Liver (tissue), 8 donors: ENCODE measurements at regions not wholly inside any gene's neighbourhood (a gene's known extent, or its start where the extent isn't known, plus 50 kb on each side); places are given as distances from the start of the nearest gene placed in this dataset.

Source experiments
- DNase-seq: peaks from one replicate; pipeline ENCODE4 v3.0.0-alpha.2; 2017; ENCODE audit warnings: low spot score
- H3K27ac ChIP-seq, 2 donors: one replicate each; pipeline ENCODE4 v1.7.0; 2013; ENCODE audit warnings: inconsistent platforms in 2 of 2, low read length in 2 of 2, control low read depth in 1 of 2, low read depth in 1 of 2, mild to moderate bottlenecking in 1 of 2
- H3K27me3 ChIP-seq, 4 donors: one replicate each; pipeline versions ENCODE4 v1.6.1 to v1.7.0; 2013; ENCODE audit warnings: low read length in 3 of 4, inconsistent platforms in 1 of 4, mild to moderate bottlenecking in 1 of 4, moderate library complexity in 1 of 4; ENCODE audit not compliant: control insufficient read depth in 4 of 4, insufficient read depth in 4 of 4
- H3K36me3 ChIP-seq, 4 donors: one replicate each; pipeline versions ENCODE4 v1.6.1 to v1.7.0; 2013; ENCODE audit warnings: low read length in 3 of 4, mild to moderate bottlenecking in 3 of 4, low read depth in 1 of 4, moderate library complexity in 1 of 4; ENCODE audit not compliant: control insufficient read depth in 4 of 4, insufficient read depth in 3 of 4
- H3K4me1 ChIP-seq, 4 donors: one replicate each; pipeline versions ENCODE4 v1.6.1 to v1.7.0; 2013; ENCODE audit warnings: low read length in 3 of 4, mild to moderate bottlenecking in 3 of 4, moderate library complexity in 1 of 4; ENCODE audit not compliant: control insufficient read depth in 4 of 4, insufficient read depth in 4 of 4
- H3K4me3 ChIP-seq, 3 donors: one replicate each; pipeline versions ENCODE4 v1.6.1 to v1.7.0; 2013; ENCODE audit warnings: low read length in 3 of 3, control low read depth in 1 of 3, low read depth in 1 of 3, mild to moderate bottlenecking in 1 of 3
- H3K9ac ChIP-seq, 2 donors: one replicate each; pipeline ENCODE4 v1.7.0; 2013; ENCODE audit warnings: low read length in 2 of 2, mild to moderate bottlenecking in 2 of 2, moderate library complexity in 2 of 2, control low read depth in 1 of 2, low read depth in 1 of 2
- H3K9me3 ChIP-seq, 4 donors: one replicate each; pipeline versions ENCODE4 v1.6.1 to v1.7.0; 2013; ENCODE audit warnings: low read length in 3 of 4; ENCODE audit not compliant: control insufficient read depth in 4 of 4
- ATF3 ChIP-seq: IDR thresholded peaks from 2 replicates; pipeline ENCODE4 v1.6.1; 2016; ENCODE audit warnings: antibody characterized with exemption
- CTCF ChIP-seq: fragments of 150-350 bp; IDR thresholded peaks from 2 replicates; pipeline ENCODE4 v1.5.1; 2017; ENCODE audit warnings: improper control_type of control experiment, low read depth, low read length; ENCODE audit not compliant: missing input control
- EGR1 ChIP-seq, 2 donors: IDR thresholded peaks; 2 replicates each; pipeline ENCODE4 v1.6.1; 2016 to 2018; ENCODE audit warnings: antibody characterized with exemption in 2 of 2, low read depth in 2 of 2
- FOXA2 ChIP-seq: IDR thresholded peaks from 2 replicates; pipeline ENCODE4 v1.6.1; 2016; ENCODE audit warnings: antibody characterized with exemption
- GABPA ChIP-seq, 2 donors: IDR thresholded peaks in 1 of 2; conservative IDR thresholded peaks in 1 of 2; 2 replicates each; pipeline ENCODE4 v1.6.1; 2016; ENCODE audit warnings: antibody characterized with exemption in 2 of 2, mild to moderate bottlenecking in 1 of 2, moderate library complexity in 1 of 2
- HNF4A ChIP-seq, 2 donors: conservative IDR thresholded peaks; 2 replicates each; pipeline ENCODE4 v1.6.1; 2016; ENCODE audit warnings: antibody characterized with exemption in 2 of 2, mild to moderate bottlenecking in 2 of 2
- JUND ChIP-seq, 2 donors: IDR thresholded peaks; 2 replicates each; pipeline ENCODE4 v1.6.1; 2016; ENCODE audit warnings: antibody characterized with exemption in 2 of 2
- MAX ChIP-seq: IDR thresholded peaks from 2 replicates; pipeline ENCODE4 v1.6.1; 2016; ENCODE audit warnings: antibody characterized with exemption
- NR2F2 ChIP-seq: IDR thresholded peaks from 2 replicates; pipeline ENCODE4 v1.6.1; 2016; ENCODE audit warnings: antibody characterized with exemption
- RAD21 ChIP-seq, 2 donors: IDR thresholded peaks; 2 replicates each; pipeline ENCODE4 v1.6.1; 2016; ENCODE audit warnings: antibody characterized with exemption in 2 of 2, mild to moderate bottlenecking in 2 of 2
- REST ChIP-seq: IDR thresholded peaks from 2 replicates; pipeline ENCODE4 v1.6.1; 2016; ENCODE audit warnings: antibody characterized with exemption, mild to moderate bottlenecking
- RXRA ChIP-seq, 2 donors: IDR thresholded peaks; 2 replicates each; pipeline ENCODE4 v1.6.1; 2017 to 2018; ENCODE audit warnings: antibody characterized with exemption in 2 of 2, mild to moderate bottlenecking in 1 of 2
- SP1 ChIP-seq: IDR thresholded peaks from 2 replicates; pipeline ENCODE4 v1.6.1; 2018; ENCODE audit warnings: antibody characterized with exemption, mild to moderate bottlenecking
- TAF1 ChIP-seq: conservative IDR thresholded peaks from 2 replicates; pipeline ENCODE4 v1.6.1; 2016; ENCODE audit warnings: antibody characterized with exemption, mild to moderate bottlenecking
- ZBTB33 ChIP-seq: IDR thresholded peaks from 2 replicates; pipeline ENCODE4 v1.6.1; 2016; ENCODE audit warnings: antibody characterized with exemption
- whole genome bisulfite sequencing: extraction: QIAGEN DNeasy Blood & Tissue Kit; methylation state at CpG from one replicate; pipeline ENCODE4 v1.1.7; 2013; 5-methylcytosine and 5-hydroxymethylcytosine counted together
- donor health status: healthy.
- donor health status: healthy.
- donor health status: healthy.
- donor health status: healthy.
- donor health status: healthy.

GRCh38 chr4:174099712-174100111 is 183.8 kb downstream of the FBXO8 start (continued):
- TF ChIP-seq ATF3 = no peak
- TF ChIP-seq TAF1 = no peak

GRCh38 chr4:174096999-174097398 is 186.5 kb downstream of the FBXO8 start:
- H3K9ac ChIP-seq = no peak overlapping the region
- peaks cover 0 to 4% (median 0%) of the 10 kb centered on the region in 4 donors for H3K27me3 ChIP-seq
- H3K27ac ChIP-seq = no peak overlapping the region
- H3K4me3 ChIP-seq = no peak overlapping the region
- 66% methylated on average over 1 of the region's 1 CpG for WGBS
- peaks cover 0 to 3% (median 0%) of the 10 kb centered on the region in 4 donors for H3K9me3 ChIP-seq
- no peaks in the 10 kb centered on the region for H3K4me1 ChIP-seq
- no peaks in the 10 kb centered on the region for H3K36me3 ChIP-seq
- no peak for DNase-seq
- no peak for TF ChIP-seq CTCF
- TF ChIP-seq MAX = no peak
- TF ChIP-seq SP1 = no peak
- TF ChIP-seq EGR1 (IDR thresholded peaks at IDR 0.05; ENCODE audit: low read depth in 2 of 2) = no peak
- no peak for TF ChIP-seq HNF4A (conservative IDR thresholded peaks at IDR 0.05)
- no peak for TF ChIP-seq NR2F2
- TF ChIP-seq JUND (IDR thresholded peaks at IDR 0.05) = no peak
- no peak for TF ChIP-seq RAD21 (IDR thresholded peaks at IDR 0.05)
- TF ChIP-seq ZBTB33 = no peak
- TF ChIP-seq GABPA (IDR thresholded peaks at IDR 0.05 in 1 of 2, conservative IDR thresholded peaks at IDR 0.05 in 1 of 2) = no peak

GRCh38 chr4:174096456-174096855 is 187.0 kb downstream of the FBXO8 start:
- Histone ChIP-seq H3K36me3 (no peaks in the 10 kb centered on the region), H3K27me3 (peaks cover 0 to 4% (median 0%) of the 10 kb centered on the region in 4 donors), H3K9ac (no peak overlapping the region), H3K4me1 (no peaks in the 10 kb centered on the region), H3K9me3 (peaks cover 0 to 3% (median 0%) of the 10 kb centered on the region in 4 donors), H3K4me3 (no peak overlapping the region), H3K27ac (no peak overlapping the region)
- DNase-seq = no peak
- no peak for TF ChIP-seq FOXA2
- TF ChIP-seq RXRA (IDR thresholded peaks at IDR 0.05) = no peak
- no peak for TF ChIP-seq HNF4A (conservative IDR thresholded peaks at IDR 0.05)
- no peak for TF ChIP-seq REST
- no peak for TF ChIP-seq NR2F2
- no peak for TF ChIP-seq GABPA (IDR thresholded peaks at IDR 0.05 in 1 of 2, conservative IDR thresholded peaks at IDR 0.05 in 1 of 2)
- TF ChIP-seq TAF1 = no peak
- TF ChIP-seq SP1 = no peak
- no peak for TF ChIP-seq EGR1 (IDR thresholded peaks at IDR 0.05; ENCODE audit: low read depth in 2 of 2)
- WGBS = 37% methylated on average over 2 of the region's 2 CpGs
